WI38 (cell line): ENCODE measurements at regions not wholly inside any gene's neighbourhood (a gene's known extent, or its start where the extent isn't known, plus 50 kb on each side); places are given as distances from the start of the nearest gene placed in this dataset.

Source experiments
- H3K4me3 ChIP-seq: 2 replicates; pipeline ENCODE4 v1.5.1; 2011; ENCODE audit warnings: low read depth, mild to moderate bottlenecking, control low read depth, low read length
- CTCF ChIP-seq: IDR thresholded peaks from 2 replicates; pipeline ENCODE4 v1.5.1; 2012; ENCODE audit warnings: low read depth, mild to moderate bottlenecking, control low read depth, low read length

- no peak for TF ChIP-seq CTCF
- no peak overlapping the region for H3K4me3 ChIP-seq
These were observed 172.6 kb upstream of the LRRC3B start for GRCh38 chr3:26449996-26450395.

- H3K4me3 ChIP-seq = no peak overlapping the region
- TF ChIP-seq CTCF = no peak
These were observed 170.2 kb upstream of the LRRC3B start for GRCh38 chr3:26452363-26452762.

GRCh38 chr3:26460985-26461384, 161.6 kb upstream of the LRRC3B start:
- no peak for TF ChIP-seq CTCF
- H3K4me3 ChIP-seq = no peak overlapping the region

GRCh38 chr3:26472345-26472744, 150.2 kb upstream of the LRRC3B start:
- no peak for TF ChIP-seq CTCF
- no peak overlapping the region for H3K4me3 ChIP-seq

GRCh38 chr3:26474706-26475105, 147.9 kb upstream of the LRRC3B start:
- no peak overlapping the region for H3K4me3 ChIP-seq
- TF ChIP-seq CTCF = no peak

GRCh38 chr3:26480377-26480776, 142.2 kb upstream of the LRRC3B start:
- no peak overlapping the region for H3K4me3 ChIP-seq
- no peak for TF ChIP-seq CTCF

- no peak for TF ChIP-seq CTCF
- H3K4me3 ChIP-seq = no peak overlapping the region
These were observed 138.4 kb upstream of the LRRC3B start for GRCh38 chr3:26484140-26484539.
